SKM-1 treated with dmso at 0.1 percent for 144 hours (cell line): ENCODE measurements at regions not wholly inside any gene's neighbourhood (a gene's known extent, or its start where the extent isn't known, plus 50 kb on each side); places are given as distances from the start of the nearest gene placed in this dataset.

Source experiments
- DNase-seq: peaks from one replicate; lab custom pipeline; 2025; ENCODE audit not compliant: unreplicated experiment; lab: John Stamatoyannopoulos, UW

- no peak for DNase-seq
Observed at GRCh38 chr2:239693761-239694415, 293.1 kb upstream of the HDAC4 start.

GRCh38 chr2:239693330-239693729 lies 292.5 kb upstream of the HDAC4 start:
- DNase-seq: no peak

- no peak for DNase-seq
Observed at GRCh38 chr2:239692919-239693318, 292.1 kb upstream of the HDAC4 start.

- no peak for DNase-seq
Observed at GRCh38 chr2:239692362-239692851, 291.6 kb upstream of the HDAC4 start.

GRCh38 chr2:239691720-239692119 lies 290.9 kb upstream of the HDAC4 start:
- DNase-seq: no peak

GRCh38 chr2:239690651-239691631 lies 290.1 kb upstream of the HDAC4 start:
- DNase-seq: no peak

- no peak for DNase-seq
Observed at GRCh38 chr2:239689985-239690384, 289.2 kb upstream of the HDAC4 start.

GRCh38 chr2:239689410-239689809 lies 288.6 kb upstream of the HDAC4 start:
- DNase-seq: no peak

GRCh38 chr2:239688840-239689239 lies 288.0 kb upstream of the HDAC4 start:
- DNase-seq: no peak

GRCh38 chr2:239688122-239688681 lies 287.4 kb upstream of the HDAC4 start:
- no peak for DNase-seq

- DNase-seq: no peak
Observed at GRCh38 chr2:239687441-239687840, 286.6 kb upstream of the HDAC4 start.

GRCh38 chr2:239685965-239686364 lies 285.1 kb upstream of the HDAC4 start:
- no peak for DNase-seq

GRCh38 chr2:239685556-239685955 lies 284.7 kb upstream of the HDAC4 start:
- DNase-seq: no peak

GRCh38 chr2:239684996-239685395 lies 284.2 kb upstream of the HDAC4 start:
- DNase-seq: no peak

- DNase-seq: no peak
Observed at GRCh38 chr2:239684271-239684810, 283.5 kb upstream of the HDAC4 start.

- no peak for DNase-seq
Observed at GRCh38 chr2:239682518-239682917, 281.7 kb upstream of the HDAC4 start.

- DNase-seq: no peak
Observed at GRCh38 chr2:239679755-239680154, 278.9 kb upstream of the HDAC4 start.

GRCh38 chr2:239678666-239679296 lies 278.0 kb upstream of the HDAC4 start:
- DNase-seq: no peak

GRCh38 chr2:239678186-239678490 lies 277.3 kb upstream of the HDAC4 start:
- DNase-seq: no peak

- DNase-seq: no peak
Observed at GRCh38 chr2:239677453-239678185, 276.8 kb upstream of the HDAC4 start.
